ENCODE measurements at regions not wholly inside any gene's neighbourhood (a gene's known extent, or its start where the extent isn't known, plus 50 kb on each side); places are given as distances from the start of the nearest gene placed in this dataset.

DNA sequence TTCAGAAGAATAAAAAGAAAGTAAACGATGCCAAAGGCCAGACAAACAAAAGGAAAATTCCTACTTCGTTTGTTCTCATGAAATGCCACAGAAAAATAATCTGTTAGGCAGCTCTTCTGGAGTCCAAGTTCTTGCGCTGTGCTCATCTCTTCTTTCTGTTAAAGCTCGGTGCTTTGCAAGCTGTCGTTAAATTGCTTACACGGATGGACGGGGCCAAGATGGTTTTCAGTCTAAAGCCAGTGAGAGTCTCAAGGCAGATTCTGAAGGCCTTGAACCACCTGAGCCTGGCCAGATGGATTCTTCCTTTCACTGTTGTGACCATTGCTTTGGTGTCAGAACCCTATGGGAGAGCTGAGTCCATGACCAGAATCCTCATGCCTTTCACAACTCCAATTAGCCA is 97.6 kb upstream of the RMDN2 start:
- TF ChIP-seq, protein P1, sequence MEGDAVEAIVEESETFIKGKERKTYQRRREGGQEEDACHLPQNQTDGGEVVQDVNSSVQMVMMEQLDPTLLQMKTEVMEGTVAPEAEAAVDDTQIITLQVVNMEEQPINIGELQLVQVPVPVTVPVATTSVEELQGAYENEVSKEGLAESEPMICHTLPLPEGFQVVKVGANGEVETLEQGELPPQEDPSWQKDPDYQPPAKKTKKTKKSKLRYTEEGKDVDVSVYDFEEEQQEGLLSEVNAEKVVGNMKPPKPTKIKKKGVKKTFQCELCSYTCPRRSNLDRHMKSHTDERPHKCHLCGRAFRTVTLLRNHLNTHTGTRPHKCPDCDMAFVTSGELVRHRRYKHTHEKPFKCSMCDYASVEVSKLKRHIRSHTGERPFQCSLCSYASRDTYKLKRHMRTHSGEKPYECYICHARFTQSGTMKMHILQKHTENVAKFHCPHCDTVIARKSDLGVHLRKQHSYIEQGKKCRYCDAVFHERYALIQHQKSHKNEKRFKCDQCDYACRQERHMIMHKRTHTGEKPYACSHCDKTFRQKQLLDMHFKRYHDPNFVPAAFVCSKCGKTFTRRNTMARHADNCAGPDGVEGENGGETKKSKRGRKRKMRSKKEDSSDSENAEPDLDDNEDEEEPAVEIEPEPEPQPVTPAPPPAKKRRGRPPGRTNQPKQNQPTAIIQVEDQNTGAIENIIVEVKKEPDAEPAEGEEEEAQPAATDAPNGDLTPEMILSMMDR (IDR thresholded peaks at IDR 0.05) = no peak
- TF ChIP-seq POLR2A (IDR thresholded peaks at IDR 0.05) = no peak
- no peak for TF ChIP-seq POLR2AphosphoS5 (IDR thresholded peaks at IDR 0.05; ENCODE audit: insufficient read depth in 1 of 2, low read depth in 1 of 2)

Data from vagina (tissue), 2 donors.